RWPE1 (cell line): ENCODE measurements at regions not wholly inside any gene's neighbourhood (a gene's known extent, or its start where the extent isn't known, plus 50 kb on each side); places are given as distances from the start of the nearest gene placed in this dataset.
"Not testable (repeated sequence)": the region's sequence is repeated elsewhere in the genome, so short reads cannot be mapped to it uniquely, and the experiment has no call there.

Experiments used
- CTCF ChIA-PET: fragments of 350-600 bp; sonication (Branson Sonifier 250); formaldehyde crosslinking; extraction: SDS; loops from one replicate; lab custom pipeline; 2021; lab: Yijun Ruan, JAX
- POLR2A ChIA-PET: fragments of 400-600 bp; formaldehyde crosslinking; extraction: SDS; loops from one replicate; lab custom pipeline; 2020; ENCODE audit warnings: antibody characterized with exemption; ENCODE audit not compliant: low non-redundant PET; lab: Yijun Ruan, JAX
- DNase-seq: peaks from one replicate; pipeline ENCODE4 v3.0.0; 2012; ENCODE audit warnings: low spot score
- H3K27ac ChIP-seq: fragments of 450-650 bp; 2 replicates; pipeline ENCODE4 v1.5.1; 2017
- CTCF ChIP-seq: fragments of 450-650 bp; conservative IDR thresholded peaks from 2 replicates; pipeline ENCODE4 v1.5.1; 2017; ENCODE audit warnings: low read depth, mild to moderate bottlenecking

GRCh38 chr18:77341527-77342325 lies 92.1 kb downstream of the GALR1 start:
- no peak for DNase-seq
- no peak for TF ChIP-seq CTCF
- no peak overlapping the region for H3K27ac ChIP-seq
- ChIA-PET POLR2A (no interaction called here), CTCF (interaction anchor here (0.5 kb wide), 1 partner anchor 1771 kb away, joined by 4 read pairs; no protein-coding TSS in a partner anchor)

- ChIA-PET CTCF (no interaction called here), POLR2A (no interaction called here)
- no peak for DNase-seq
Observed at GRCh38 chr18:77342736-77343135, 93.1 kb downstream of the GALR1 start.

GRCh38 chr18:77343846-77344510 lies 94.3 kb downstream of the GALR1 start:
- TF ChIP-seq CTCF = no peak
- ChIA-PET POLR2A (no interaction called here), CTCF (no interaction called here)
- no peak overlapping the region for H3K27ac ChIP-seq
- no peak for DNase-seq

More at GRCh38 chr18:77342736-77343135, 93.1 kb downstream of the GALR1 start:
- H3K27ac ChIP-seq = no peak overlapping the region
- no peak for TF ChIP-seq CTCF

- no peak for TF ChIP-seq CTCF
- no peak for DNase-seq
- no peak overlapping the region for H3K27ac ChIP-seq
- ChIA-PET CTCF (no interaction called here), POLR2A (no interaction called here)
Observed at GRCh38 chr18:77344786-77345500, 95.3 kb downstream of the GALR1 start.

- ChIA-PET CTCF (interaction anchor here (0.7 kb wide), 1 partner anchor 538 kb away, joined by 3 read pairs; no protein-coding TSS in a partner anchor), POLR2A (no interaction called here)
- H3K27ac ChIP-seq = peak overlapping the region; percentile 31; the same call in 1 of the 2 replicates
- DNase-seq = peak; percentile 36
- no peak for TF ChIP-seq CTCF
Observed at GRCh38 chr18:77346208-77346810, 96.7 kb downstream of the GALR1 start.

GRCh38 chr18:77353349-77353748 lies 103.7 kb downstream of the GALR1 start:
- CTCF ChIA-PET, POLR2A ChIA-PET, DNase-seq, H3K27ac ChIP-seq: not testable (repeated sequence)
